ENCODE measurements at regions not wholly inside any gene's neighbourhood (a gene's known extent, or its start where the extent isn't known, plus 50 kb on each side); places are given as distances from the start of the nearest gene placed in this dataset.
"Not testable (repeated sequence)": the region's sequence is repeated elsewhere in the genome, so short reads cannot be mapped to it uniquely, and the experiment has no call there.

- Histone ChIP-seq H3K4me1 (ENCODE audit: insufficient read depth, low read length) (no peaks in the 10 kb centered on the region), H3K36me3 (ENCODE audit: insufficient read depth, low read length) (no peaks in the 10 kb centered on the region), H2AFZ (ENCODE audit: low read depth, low read length) (no peak overlapping the region), H3K9me3 (ENCODE audit: low read length) (no peaks in the 10 kb centered on the region), H3K4me3 (ENCODE audit: low read length) (no peak overlapping the region), H3K27me3 (ENCODE audit: insufficient read depth, low read length) (no peaks in the 10 kb centered on the region)
These were observed 116.9 kb upstream of the FHL2 start for GRCh38 chr2:105515581-105516415.

DNA sequence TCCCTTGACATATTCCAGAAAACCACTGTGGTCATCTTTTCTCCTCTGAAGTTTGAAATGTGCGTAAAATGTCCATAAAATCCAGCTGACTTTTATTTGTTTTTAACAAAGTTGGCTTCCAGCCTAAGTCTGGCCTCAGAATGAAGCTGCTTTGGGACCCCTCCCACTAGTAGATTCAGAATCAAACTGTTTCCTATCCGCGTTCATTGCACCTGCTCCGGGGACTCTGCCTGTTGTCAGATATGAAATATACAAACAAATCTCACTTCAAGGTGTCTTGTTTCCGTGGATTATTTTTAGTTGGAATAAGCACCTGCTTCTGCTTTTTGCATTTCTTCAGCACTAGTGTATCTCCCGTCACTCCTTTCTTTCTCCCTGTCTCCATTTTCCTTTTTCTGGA lies 115.7 kb upstream of the FHL2 start:
- no peak overlapping the region for H3K4me3 ChIP-seq (ENCODE audit: low read length)
- H3K4me1 ChIP-seq (ENCODE audit: insufficient read depth, low read length) = no peaks in the 10 kb centered on the region
- H2AFZ ChIP-seq (ENCODE audit: low read depth, low read length) = no peak overlapping the region
- no peaks in the 10 kb centered on the region for H3K9me3 ChIP-seq (ENCODE audit: low read length)
- no peaks in the 10 kb centered on the region for H3K27me3 ChIP-seq (ENCODE audit: insufficient read depth, low read length)
- no peaks in the 10 kb centered on the region for H3K36me3 ChIP-seq (ENCODE audit: insufficient read depth, low read length)

GRCh38 chr2:105510761-105511528 lies 112.1 kb upstream of the FHL2 start:
- H3K9me3 ChIP-seq (ENCODE audit: low read length) = no peaks in the 10 kb centered on the region
- no peaks in the 10 kb centered on the region for H3K4me1 ChIP-seq (ENCODE audit: insufficient read depth, low read length)
- H2AFZ ChIP-seq (ENCODE audit: low read depth, low read length) = no peak overlapping the region
- no peaks in the 10 kb centered on the region for H3K27me3 ChIP-seq (ENCODE audit: insufficient read depth, low read length)
- no peak overlapping the region for H3K4me3 ChIP-seq (ENCODE audit: low read length)
- H3K36me3 ChIP-seq (ENCODE audit: insufficient read depth, low read length) = no peaks in the 10 kb centered on the region

DNA sequence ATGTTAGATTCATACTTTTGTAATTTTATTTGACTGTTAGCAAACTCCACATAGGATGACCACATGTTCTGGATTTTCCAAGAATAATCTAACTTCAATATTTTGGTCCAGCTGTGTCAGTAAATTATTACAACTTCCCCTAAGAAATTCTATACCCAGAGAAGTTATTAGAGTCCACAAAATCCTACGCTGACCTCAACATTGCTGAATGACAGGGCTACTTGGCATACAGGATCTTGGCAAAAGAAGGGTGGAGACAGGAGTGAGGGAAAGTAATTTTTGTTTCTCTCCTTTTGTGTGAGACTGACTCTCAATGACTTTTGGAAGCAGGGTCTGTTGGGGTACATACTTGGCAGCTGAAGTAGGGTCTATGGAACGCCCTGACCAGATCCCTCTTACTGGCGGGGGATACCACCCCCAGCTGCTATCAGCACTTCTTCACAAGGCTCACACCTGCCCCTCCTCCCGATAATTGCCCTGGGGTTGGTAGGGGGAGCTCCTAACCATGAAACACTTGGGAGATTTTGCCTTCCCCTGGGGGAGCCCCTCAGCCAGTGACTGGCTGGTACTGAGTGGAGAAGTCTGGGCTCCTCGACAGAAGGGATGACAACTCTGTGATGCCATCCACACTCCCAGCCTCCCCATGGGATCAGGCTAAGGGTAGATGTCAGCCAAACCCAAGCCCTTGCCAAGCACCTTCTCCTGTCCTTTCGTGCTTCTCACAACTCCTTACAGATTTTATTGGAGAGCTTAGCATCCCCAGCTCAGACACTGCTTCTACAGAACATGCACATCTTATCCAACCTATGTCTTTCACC lies 110.6 kb upstream of the FHL2 start:
- no peak overlapping the region for H2AFZ ChIP-seq (ENCODE audit: low read depth, low read length)
- H3K27me3 ChIP-seq (ENCODE audit: insufficient read depth, low read length) = no peaks in the 10 kb centered on the region
- H3K4me1 ChIP-seq (ENCODE audit: insufficient read depth, low read length) = no peaks in the 10 kb centered on the region
- no peaks in the 10 kb centered on the region for H3K36me3 ChIP-seq (ENCODE audit: insufficient read depth, low read length)
- no peaks in the 10 kb centered on the region for H3K9me3 ChIP-seq (ENCODE audit: low read length)
- H3K4me3 ChIP-seq (ENCODE audit: low read length) = no peak overlapping the region

DNA sequence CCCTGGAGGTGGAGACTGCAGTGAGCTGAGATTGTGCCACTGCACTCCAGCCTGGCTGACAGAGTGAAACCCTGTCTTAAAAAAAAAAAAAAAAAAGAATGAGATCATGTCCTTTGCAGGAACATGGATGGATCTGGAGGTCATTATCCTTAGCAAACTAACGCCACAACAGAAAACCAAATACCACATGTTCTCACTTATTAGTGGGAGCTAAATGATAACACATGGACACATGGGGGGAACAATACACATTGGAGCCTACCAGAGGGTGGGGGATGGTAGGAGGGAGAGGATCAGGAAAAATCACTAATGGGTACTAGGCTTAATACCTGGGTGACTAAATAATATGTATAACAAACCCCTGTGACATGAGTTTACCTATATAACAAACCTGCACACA lies 108.0 kb upstream of the FHL2 start:
- H3K27me3 ChIP-seq (ENCODE audit: insufficient read depth, low read length); H3K4me1 ChIP-seq (ENCODE audit: insufficient read depth, low read length); H3K36me3 ChIP-seq (ENCODE audit: insufficient read depth, low read length); H3K4me3 ChIP-seq (ENCODE audit: low read length); H2AFZ ChIP-seq (ENCODE audit: low read depth, low read length); H3K9me3 ChIP-seq (ENCODE audit: low read length): not testable (repeated sequence)

GRCh38 chr2:105504459-105504858 lies 105.6 kb upstream of the FHL2 start:
- no peaks in the 10 kb centered on the region for H3K36me3 ChIP-seq (ENCODE audit: insufficient read depth, low read length)
- no peak overlapping the region for H2AFZ ChIP-seq (ENCODE audit: low read depth, low read length)
- H3K4me3 ChIP-seq (ENCODE audit: low read length) = no peak overlapping the region
- no peaks in the 10 kb centered on the region for H3K4me1 ChIP-seq (ENCODE audit: insufficient read depth, low read length)
- no peaks in the 10 kb centered on the region for H3K27me3 ChIP-seq (ENCODE audit: insufficient read depth, low read length)
- no peaks in the 10 kb centered on the region for H3K9me3 ChIP-seq (ENCODE audit: low read length)

DNA sequence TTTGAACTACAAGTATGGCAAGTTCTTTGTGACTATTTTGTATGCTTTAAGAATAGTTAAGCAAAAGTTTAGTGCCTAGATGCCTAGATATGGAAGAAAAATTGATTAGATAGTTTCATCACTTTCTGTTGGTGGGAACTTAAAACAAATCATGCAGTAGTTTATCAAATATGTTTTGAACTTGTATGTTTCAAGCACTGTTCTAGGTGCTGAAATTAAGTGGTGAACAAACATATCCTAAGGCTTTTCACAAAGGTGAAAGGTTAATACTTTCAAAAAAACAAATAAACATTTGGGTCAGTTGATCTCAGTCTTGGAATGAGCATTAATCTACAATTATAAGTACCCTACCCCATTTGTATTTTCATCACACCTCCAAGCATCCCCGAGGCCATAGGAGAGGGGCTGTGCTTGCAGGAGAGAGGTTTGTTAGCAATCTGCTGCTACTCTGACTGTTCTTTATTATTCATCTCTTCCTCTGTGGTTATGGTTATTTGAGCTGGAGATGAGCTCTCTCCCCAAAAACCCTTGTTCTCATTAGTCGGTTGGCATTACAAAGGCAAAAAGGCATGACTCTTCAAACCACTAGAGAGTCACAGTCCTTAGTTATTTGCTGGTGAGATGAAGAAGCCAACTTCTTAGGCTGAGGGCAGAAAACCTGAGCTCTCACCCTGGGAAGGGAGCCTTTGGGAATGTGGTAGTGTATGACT lies 103.9 kb upstream of the FHL2 start:
- no peak overlapping the region for H3K4me3 ChIP-seq (ENCODE audit: low read length)
- H2AFZ ChIP-seq (ENCODE audit: low read depth, low read length) = no peak overlapping the region
- no peaks in the 10 kb centered on the region for H3K9me3 ChIP-seq (ENCODE audit: low read length)
- H3K27me3 ChIP-seq (ENCODE audit: insufficient read depth, low read length) = no peaks in the 10 kb centered on the region
- no peaks in the 10 kb centered on the region for H3K4me1 ChIP-seq (ENCODE audit: insufficient read depth, low read length)
- H3K36me3 ChIP-seq (ENCODE audit: insufficient read depth, low read length) = no peaks in the 10 kb centered on the region

DNA sequence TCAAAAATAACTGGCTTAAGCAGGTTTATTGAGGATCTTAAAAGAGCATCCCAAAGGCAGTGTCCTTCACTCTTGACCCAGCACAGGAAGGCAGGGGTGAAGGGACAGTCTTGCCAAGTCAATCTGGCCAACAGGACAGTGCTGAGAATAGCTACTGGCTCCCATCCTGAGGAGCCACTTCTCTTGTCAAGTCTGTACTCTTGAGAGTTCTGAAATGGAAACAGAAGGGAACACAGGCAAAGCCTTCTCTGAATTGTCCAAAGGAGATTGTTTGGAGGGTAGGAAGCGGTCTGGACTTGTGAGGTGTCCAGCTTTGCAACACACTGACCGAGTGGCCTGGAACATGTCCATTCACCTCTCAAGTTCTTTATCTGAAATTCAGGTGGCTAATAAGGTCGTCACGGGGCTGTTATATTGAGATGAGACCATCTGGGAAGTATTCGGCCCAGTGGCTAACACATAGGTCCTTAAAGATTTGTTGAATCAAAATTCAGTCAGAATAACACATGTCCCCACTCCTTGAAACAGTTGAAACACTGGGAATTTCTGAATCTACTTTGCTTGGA lies 99.5 kb upstream of the FHL2 start:
- no peak overlapping the region for H2AFZ ChIP-seq (ENCODE audit: low read depth, low read length)
- H3K9me3 ChIP-seq (ENCODE audit: low read length) = no peaks in the 10 kb centered on the region
- no peaks in the 10 kb centered on the region for H3K4me1 ChIP-seq (ENCODE audit: insufficient read depth, low read length)
- H3K27me3 ChIP-seq (ENCODE audit: insufficient read depth, low read length) = no peaks in the 10 kb centered on the region
- H3K4me3 ChIP-seq (ENCODE audit: low read length) = no peak overlapping the region
- H3K36me3 ChIP-seq (ENCODE audit: insufficient read depth, low read length) = no peaks in the 10 kb centered on the region

DNA sequence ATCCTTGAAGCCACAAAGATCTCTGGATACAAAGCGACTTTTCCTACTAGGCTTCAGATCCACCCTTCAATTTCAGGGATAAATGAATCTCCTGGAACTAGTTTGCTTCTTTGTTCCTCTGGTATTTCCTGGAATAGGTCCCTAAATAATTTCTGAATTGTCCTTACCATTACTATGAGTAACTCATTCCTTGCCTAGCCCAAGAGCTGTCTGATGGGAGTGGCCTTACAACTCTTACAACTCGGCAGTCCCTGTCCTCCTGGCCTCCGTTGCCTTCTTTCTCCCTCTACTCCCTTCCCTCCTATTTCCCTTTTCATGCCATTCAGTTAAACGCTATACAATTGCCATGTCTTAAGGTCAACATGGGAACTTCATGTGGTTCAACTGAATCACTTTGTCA lies 98.2 kb upstream of the FHL2 start:
- Histone ChIP-seq H2AFZ (ENCODE audit: low read depth, low read length) (no peak overlapping the region), H3K4me3 (ENCODE audit: low read length) (no peak overlapping the region), H3K9me3 (ENCODE audit: low read length) (no peaks in the 10 kb centered on the region), H3K36me3 (ENCODE audit: insufficient read depth, low read length) (no peaks in the 10 kb centered on the region), H3K4me1 (ENCODE audit: insufficient read depth, low read length) (no peaks in the 10 kb centered on the region), H3K27me3 (ENCODE audit: insufficient read depth, low read length) (no peaks in the 10 kb centered on the region)

- Histone ChIP-seq H3K9me3 (ENCODE audit: low read length) (no peaks in the 10 kb centered on the region), H3K4me3 (ENCODE audit: low read length) (no peak overlapping the region), H3K36me3 (ENCODE audit: insufficient read depth, low read length) (no peaks in the 10 kb centered on the region), H2AFZ (ENCODE audit: low read depth, low read length) (no peak overlapping the region), H3K4me1 (ENCODE audit: insufficient read depth, low read length) (no peaks in the 10 kb centered on the region), H3K27me3 (ENCODE audit: insufficient read depth, low read length) (no peaks in the 10 kb centered on the region)
These were observed 97.4 kb upstream of the FHL2 start for GRCh38 chr2:105496271-105496670.

- Histone ChIP-seq H3K4me1 (ENCODE audit: insufficient read depth, low read length) (peaks cover 3% of the 10 kb centered on the region), H3K4me3 (ENCODE audit: low read length) (no peak overlapping the region), H3K9me3 (ENCODE audit: low read length) (no peaks in the 10 kb centered on the region), H3K27me3 (ENCODE audit: insufficient read depth, low read length) (no peaks in the 10 kb centered on the region), H2AFZ (ENCODE audit: low read depth, low read length) (no peak overlapping the region), H3K36me3 (ENCODE audit: insufficient read depth, low read length) (no peaks in the 10 kb centered on the region)
These were observed 96.0 kb upstream of the FHL2 start for GRCh38 chr2:105494683-105495425.

- H3K27me3 ChIP-seq (ENCODE audit: insufficient read depth, low read length) = no peaks in the 10 kb centered on the region
- H3K4me1 ChIP-seq (ENCODE audit: insufficient read depth, low read length) = peaks cover 3% of the 10 kb centered on the region
- no peak overlapping the region for H2AFZ ChIP-seq (ENCODE audit: low read depth, low read length)
- H3K4me3 ChIP-seq (ENCODE audit: low read length) = no peak overlapping the region
- H3K9me3 ChIP-seq (ENCODE audit: low read length) = no peaks in the 10 kb centered on the region
- no peaks in the 10 kb centered on the region for H3K36me3 ChIP-seq (ENCODE audit: insufficient read depth, low read length)
These were observed 92.1 kb upstream of the FHL2 start for GRCh38 chr2:105490956-105491355.
